ENCODE measurements at regions not wholly inside any gene's neighbourhood (a gene's known extent, or its start where the extent isn't known, plus 50 kb on each side); places are given as distances from the start of the nearest gene placed in this dataset.

DNA sequence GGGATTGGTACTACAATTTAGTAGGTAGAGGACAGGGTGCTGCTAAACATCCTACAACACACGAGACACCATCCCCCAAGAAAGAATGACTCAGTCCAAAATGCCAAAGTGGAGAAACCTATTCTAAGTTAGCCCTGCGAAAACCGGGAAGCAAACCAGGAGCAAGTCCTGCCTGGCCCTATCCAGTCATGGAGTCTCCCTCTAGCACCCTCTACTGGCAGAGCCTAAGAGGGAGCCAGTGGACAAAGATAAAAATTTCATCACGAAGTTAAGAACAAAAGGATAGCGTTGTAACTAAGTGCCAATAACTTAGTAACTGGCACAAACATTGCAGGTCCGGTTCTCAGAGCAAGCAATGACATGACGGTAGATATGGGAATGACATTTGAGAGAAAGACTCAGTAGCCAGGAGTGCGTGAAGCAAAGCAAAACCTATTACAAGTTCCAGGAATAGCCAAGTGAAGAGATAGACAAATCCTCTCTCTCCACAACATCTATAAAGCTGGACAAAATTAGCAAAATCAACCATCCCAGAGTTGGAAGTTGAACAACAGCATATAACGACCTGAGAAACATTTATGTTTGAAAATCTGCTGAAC lies 383.5 kb downstream of the OMA1 start:
- no peak overlapping the region for H3K4me3 ChIP-seq (ENCODE audit: low read length)
- TF ChIP-seq, protein P1, sequence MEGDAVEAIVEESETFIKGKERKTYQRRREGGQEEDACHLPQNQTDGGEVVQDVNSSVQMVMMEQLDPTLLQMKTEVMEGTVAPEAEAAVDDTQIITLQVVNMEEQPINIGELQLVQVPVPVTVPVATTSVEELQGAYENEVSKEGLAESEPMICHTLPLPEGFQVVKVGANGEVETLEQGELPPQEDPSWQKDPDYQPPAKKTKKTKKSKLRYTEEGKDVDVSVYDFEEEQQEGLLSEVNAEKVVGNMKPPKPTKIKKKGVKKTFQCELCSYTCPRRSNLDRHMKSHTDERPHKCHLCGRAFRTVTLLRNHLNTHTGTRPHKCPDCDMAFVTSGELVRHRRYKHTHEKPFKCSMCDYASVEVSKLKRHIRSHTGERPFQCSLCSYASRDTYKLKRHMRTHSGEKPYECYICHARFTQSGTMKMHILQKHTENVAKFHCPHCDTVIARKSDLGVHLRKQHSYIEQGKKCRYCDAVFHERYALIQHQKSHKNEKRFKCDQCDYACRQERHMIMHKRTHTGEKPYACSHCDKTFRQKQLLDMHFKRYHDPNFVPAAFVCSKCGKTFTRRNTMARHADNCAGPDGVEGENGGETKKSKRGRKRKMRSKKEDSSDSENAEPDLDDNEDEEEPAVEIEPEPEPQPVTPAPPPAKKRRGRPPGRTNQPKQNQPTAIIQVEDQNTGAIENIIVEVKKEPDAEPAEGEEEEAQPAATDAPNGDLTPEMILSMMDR (conservative IDR thresholded peaks at IDR 0.05; ENCODE audit: low read length), result peak; percentile 93
- peak; percentile 69 for DNase-seq (ENCODE audit: low read depth)

DNA sequence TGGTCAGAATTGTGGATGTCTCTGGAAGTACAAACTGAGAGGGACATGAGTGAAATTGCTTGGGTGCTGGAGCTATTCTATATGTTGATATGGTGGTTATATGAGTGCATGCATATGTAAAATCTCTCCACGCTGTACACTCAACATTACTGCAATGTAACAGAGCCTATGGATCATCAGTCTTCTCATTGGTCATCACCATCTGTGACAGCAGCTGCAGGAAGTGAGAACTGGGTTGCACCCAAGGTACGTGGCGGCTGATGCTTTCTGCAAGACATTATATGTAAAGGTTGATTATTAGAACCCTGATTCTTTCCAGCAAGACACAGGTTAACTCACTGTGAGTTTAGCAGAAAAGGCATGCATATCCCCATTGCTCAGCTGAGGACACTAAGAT lies 387.1 kb downstream of the OMA1 start:
- DNase-seq (ENCODE audit: low read depth), result no peak
- TF ChIP-seq, protein P1 (conservative IDR thresholded peaks at IDR 0.05; ENCODE audit: low read length), result no peak
- H3K4me3 ChIP-seq (ENCODE audit: low read length), result no peak overlapping the region

DNA sequence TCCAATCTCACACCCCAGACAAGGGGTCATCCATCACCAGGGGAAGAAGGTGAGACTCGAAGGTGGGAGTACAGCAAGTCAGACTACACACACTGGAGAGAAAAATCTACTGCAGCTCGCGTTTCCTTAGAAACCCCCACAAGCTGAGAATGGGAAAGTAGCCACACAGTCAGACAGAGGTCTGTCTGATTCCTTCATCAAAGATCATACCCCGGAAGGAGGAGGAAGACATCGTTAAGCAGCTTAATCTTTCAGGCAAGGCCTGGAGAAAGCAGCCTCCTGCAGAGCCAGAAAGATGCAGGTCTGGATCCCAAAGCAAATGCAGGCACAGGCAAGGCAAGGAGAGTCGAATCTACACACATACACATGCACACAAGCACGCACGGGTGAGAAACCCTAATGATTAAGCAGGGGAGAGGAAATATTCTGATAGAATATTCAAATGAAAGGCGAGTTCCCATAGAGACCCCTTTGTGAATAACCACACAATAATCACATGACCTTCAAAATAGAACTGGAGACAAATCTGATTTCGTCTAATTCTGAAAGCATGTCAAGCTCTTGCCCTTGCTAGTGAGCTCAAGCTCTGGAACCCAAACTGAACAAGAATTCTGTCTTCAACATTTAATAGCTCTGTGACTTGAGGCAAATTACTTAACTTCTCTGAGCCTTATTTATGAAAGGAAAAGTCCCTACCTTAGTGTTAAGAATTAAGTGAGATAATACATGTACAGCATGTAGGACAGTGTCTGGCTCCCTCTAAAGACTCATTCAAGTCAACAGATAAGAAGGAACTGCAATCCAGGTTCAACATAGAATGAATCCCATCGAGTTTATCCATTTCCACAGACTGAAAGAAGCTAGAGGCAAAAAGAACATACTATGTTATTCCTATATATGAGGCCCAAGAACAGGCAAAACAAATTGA lies 387.8 kb downstream of the OMA1 start:
- TF ChIP-seq, protein P1 (conservative IDR thresholded peaks at IDR 0.05; ENCODE audit: low read length), result no peak
- DNase-seq (ENCODE audit: low read depth), result no peak
- H3K4me3 ChIP-seq (ENCODE audit: low read length), result no peak overlapping the region

DNA sequence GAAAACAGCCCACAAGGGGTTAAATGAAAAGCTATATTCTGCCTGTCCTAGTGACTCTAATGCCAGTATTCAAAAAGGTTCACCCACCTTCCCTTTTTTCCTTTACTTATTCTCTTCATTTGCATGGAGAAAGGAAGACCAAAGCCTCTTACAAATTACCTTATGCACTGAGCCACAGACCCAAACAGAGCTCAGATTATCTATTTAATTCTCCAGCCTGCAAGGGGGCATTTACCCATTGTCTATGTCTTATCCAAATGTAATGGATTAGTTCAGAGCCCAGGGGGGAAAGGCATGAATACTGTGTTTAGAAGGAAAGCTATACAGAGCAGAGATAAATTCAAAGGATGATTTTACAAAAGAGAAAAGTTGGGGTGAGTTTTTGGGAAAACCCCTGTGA lies 388.5 kb downstream of the OMA1 start:
- TF ChIP-seq, protein P1 (conservative IDR thresholded peaks at IDR 0.05; ENCODE audit: low read length), result no peak
- DNase-seq (ENCODE audit: low read depth), result no peak
- no peak overlapping the region for H3K4me3 ChIP-seq (ENCODE audit: low read length)

DNA sequence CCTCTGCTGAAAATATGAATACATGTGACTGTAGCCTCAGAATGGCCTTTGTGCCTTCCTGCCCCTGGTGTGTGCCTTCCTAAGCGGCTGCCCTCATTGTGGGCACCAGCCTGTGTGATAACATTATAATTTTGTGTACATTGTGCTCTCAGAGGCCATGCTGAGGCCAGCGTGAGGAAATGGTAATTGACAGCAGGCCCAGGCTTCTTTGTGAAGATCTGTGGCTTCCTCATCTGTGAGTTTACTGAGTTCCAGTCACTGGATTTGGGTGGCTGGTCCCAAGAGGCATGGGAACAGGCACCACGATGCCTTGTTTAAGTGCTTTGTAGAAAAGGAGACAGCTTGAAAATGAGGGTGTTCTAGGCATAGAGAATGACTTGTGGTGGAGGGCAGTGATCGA lies 389.3 kb downstream of the OMA1 start:
- no peak overlapping the region for H3K4me3 ChIP-seq (ENCODE audit: low read length)
- TF ChIP-seq, protein P1 (conservative IDR thresholded peaks at IDR 0.05; ENCODE audit: low read length), result no peak
- no peak for DNase-seq (ENCODE audit: low read depth)

DNA sequence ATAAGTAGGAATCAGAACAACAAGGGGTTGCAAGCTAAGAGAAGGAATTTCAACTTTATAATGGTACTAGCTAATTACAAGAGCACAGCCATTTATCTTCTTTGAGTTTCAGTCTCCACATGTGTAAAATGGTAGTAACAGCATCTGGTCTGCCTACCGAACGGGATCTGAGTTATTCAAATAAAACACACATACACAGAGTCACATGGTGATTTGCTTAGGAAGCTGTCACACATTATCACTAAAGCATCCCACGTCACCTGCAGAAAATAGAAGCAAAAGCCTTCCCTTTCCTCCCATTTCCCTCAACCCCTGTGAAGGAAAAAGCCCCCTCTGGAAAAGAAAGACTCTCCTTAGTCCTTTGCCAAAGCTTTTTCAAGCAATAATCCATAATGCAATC lies 389.7 kb downstream of the OMA1 start:
- DNase-seq (ENCODE audit: low read depth), result no peak
- TF ChIP-seq, protein P1 (conservative IDR thresholded peaks at IDR 0.05; ENCODE audit: low read length), result no peak

DNA sequence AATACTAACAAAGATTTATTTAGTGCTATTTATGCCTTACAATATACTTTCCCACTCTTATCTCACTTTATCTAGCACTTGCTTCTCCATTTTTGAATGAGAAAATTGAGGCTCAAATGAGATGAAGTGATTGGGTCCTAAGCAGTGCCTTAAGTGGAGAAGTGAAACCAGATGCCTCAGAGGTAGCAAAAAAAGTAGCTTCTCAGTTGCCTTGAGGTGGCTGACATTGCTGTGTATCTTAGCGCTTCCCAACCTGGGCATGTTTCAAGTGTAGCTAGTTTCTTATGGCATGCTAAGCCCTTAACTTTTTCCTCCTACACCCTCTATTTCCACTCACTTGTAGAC lies 390.4 kb downstream of the OMA1 start:
- TF ChIP-seq, protein P1 (conservative IDR thresholded peaks at IDR 0.05; ENCODE audit: low read length), result no peak
- H3K4me3 ChIP-seq (ENCODE audit: low read length), result no peak overlapping the region
- DNase-seq (ENCODE audit: low read depth), result no peak

More for the DNA sequence above, 389.7 kb downstream of the OMA1 start:
- no peak overlapping the region for H3K4me3 ChIP-seq (ENCODE audit: low read length)
